ENCODE measurements at regions not wholly inside any gene's neighbourhood (a gene's known extent, or its start where the extent isn't known, plus 50 kb on each side); places are given as distances from the start of the nearest gene placed in this dataset.

DNA sequence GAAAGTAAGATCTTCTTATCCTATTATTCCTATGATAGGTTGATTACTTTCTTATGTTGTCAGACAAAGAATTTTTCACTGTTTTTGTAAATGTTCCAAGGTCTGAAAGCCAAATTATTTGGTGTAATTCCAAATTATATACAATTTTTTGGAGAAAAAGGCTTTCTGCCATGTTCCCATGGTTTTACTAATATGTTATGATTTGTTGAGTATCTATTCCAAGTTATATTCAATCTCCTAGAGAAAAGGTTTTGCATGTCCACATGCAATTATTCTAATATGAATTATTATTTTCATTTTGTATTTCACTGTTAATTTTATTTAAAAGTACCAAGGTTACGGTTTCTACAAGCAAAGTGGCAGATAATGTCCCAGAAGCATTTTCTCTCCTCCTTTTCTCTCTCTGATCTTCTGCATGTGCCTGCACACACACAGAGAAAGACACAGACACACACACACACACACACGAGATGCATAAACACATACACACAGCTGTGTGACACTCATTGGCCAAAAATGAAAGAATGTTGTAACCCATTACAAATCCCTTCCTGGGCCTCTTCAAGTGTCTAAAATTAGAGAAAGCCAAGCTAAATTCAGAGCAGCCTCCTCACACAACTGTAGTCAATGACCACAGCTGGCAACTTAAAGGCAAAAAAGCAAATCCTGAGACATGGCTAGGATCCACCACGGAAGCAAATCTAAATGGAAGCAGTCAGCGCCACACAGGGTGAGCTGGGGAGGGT is 621.0 kb downstream of the EFNB2 start:
- Histone ChIP-seq H4K5ac (ENCODE audit: insufficient read length, low read depth, low read length) (no peak overlapping the region), H2AK5ac (ENCODE audit: low read depth, low read length) (no peak overlapping the region), H3K36me3 (ENCODE audit: control insufficient read depth in 2 of 4, insufficient read depth in 4 of 4, low read length in 3 of 4) (no peaks in the 10 kb centered on the region), H3K4ac (replicated peaks; ENCODE audit: insufficient read length, low read depth, low read length) (no peak overlapping the region), H3K4me3 (ENCODE audit: extremely low read depth in 1 of 4, insufficient read depth in 2 of 4, low read depth in 3 of 4, low read length in 4 of 4) (no peak overlapping the region), H2BK20ac (ENCODE audit: low read length) (no peak overlapping the region), H3K23ac (ENCODE audit: insufficient read length) (no peak overlapping the region), H3K14ac (ENCODE audit: insufficient read length) (no peak overlapping the region), H3K79me1 (ENCODE audit: low read depth, low read length) (no peaks in the 10 kb centered on the region), H2BK12ac (ENCODE audit: low read depth, low read length) (no peak overlapping the region), H2AFZ (ENCODE audit: low read length) (no peak overlapping the region), H2BK5ac (ENCODE audit: low read depth, low read length) (no peak overlapping the region), H3K23me2 (ENCODE audit: low read depth, low read length) (no peaks in the 10 kb centered on the region), H3K18ac (ENCODE audit: extremely low read depth, low read length) (no peak overlapping the region), H4K20me1 (replicated peaks in 1 of 2; ENCODE audit: control insufficient read depth in 1 of 2, insufficient read depth in 2 of 2, low read length in 2 of 2) (no peaks in the 10 kb centered on the region), H2BK15ac (ENCODE audit: low read length) (no peak overlapping the region), H3K56ac (replicated peaks; ENCODE audit: insufficient read length, low read depth, low read length) (no peak overlapping the region), H3K4me1 (replicated peaks in 1 of 4; ENCODE audit: control insufficient read depth in 3 of 4, insufficient read depth in 4 of 4, low read length in 3 of 4) (peaks cover 0 to 3% (median 0%) of the 10 kb centered on the region in 4 experiments; a peak in 3 of 7 replicates), H3K27ac (ENCODE audit: low read depth, low read length) (no peak overlapping the region), H3K9ac (replicated peaks in 1 of 4; ENCODE audit: extremely low read depth in 1 of 4, low read depth in 3 of 4, low read length in 3 of 4) (no peak overlapping the region), H3K79me2 (ENCODE audit: control insufficient read depth in 1 of 2, insufficient read depth in 2 of 2, low read length in 2 of 2) (no peaks in the 10 kb centered on the region), H3K9me3 (ENCODE audit: insufficient read depth in 2 of 2, low read depth in 1 of 2, low read length in 1 of 2) (no peaks in the 10 kb centered on the region), H2BK120ac (replicated peaks; ENCODE audit: low read depth, low read length) (no peak overlapping the region), H3K27me3 (replicated peaks in 1 of 4; ENCODE audit: control insufficient read depth in 3 of 4, extremely low read depth in 1 of 4, insufficient read depth in 3 of 4, low read length in 3 of 4) (no peaks in the 10 kb centered on the region), H3K4me2 (ENCODE audit: insufficient read depth in 1 of 2, low read depth in 2 of 2, low read length in 2 of 2) (no peak overlapping the region), H4K8ac (ENCODE audit: extremely low read depth, insufficient read depth, low read length) (no peak overlapping the region), H4K91ac (replicated peaks; ENCODE audit: insufficient read length, low read length) (no peak overlapping the region)
- ChIA-PET CTCF (ENCODE audit: partially characterized antibody) (interaction anchor here (0.6 kb wide), 2 partner anchors 24 to 144 kb away, joined by 3 read pairs; no protein-coding TSS in a partner anchor), POLR2A (ENCODE audit: partially characterized antibody) (no interaction called here)
- 89% methylated on average over 4 of the region's 4 CpGs; no CpG with 5 or more reads in 1 of the 2 experiments for WGBS, 2 experiments (ENCODE audit: extremely low coverage in 1 of 2, insufficient coverage in 1 of 2, insufficient read length in 1 of 2, insufficient replicate concordance in 2 of 2, low coverage in 1 of 2, low lambda C conversion rate in 2 of 2, missing lambda C conversion rate in 1 of 2)
- no peak for FAIRE-seq
- no peak for DNase-seq (ENCODE audit: low read depth in 1 of 2, low spot score in 2 of 2)
- TF ChIP-seq RAD21 (IDR thresholded peaks at IDR 0.05 in 1 of 2, conservative IDR thresholded peaks at IDR 0.05 in 1 of 2; ENCODE audit: low read depth in 2 of 2, low read length in 2 of 2) (no peak), CBX8 (IDR thresholded peaks at IDR 0.05; ENCODE audit: borderline replicate concordance, low read depth, low read length) (no peak), TBP (IDR thresholded peaks at IDR 0.05; ENCODE audit: low read depth, low read length) (no peak), RBBP5 (IDR thresholded peaks at IDR 0.05; ENCODE audit: borderline replicate concordance, low read depth, low read length) (no peak), CREB1 (IDR thresholded peaks at IDR 0.05) (no peak), HDAC6 (IDR thresholded peaks at IDR 0.05; ENCODE audit: low read depth, low read length) (no peak), POLR2A (IDR thresholded peaks at IDR 0.05; ENCODE audit: control extremely low read depth in 1 of 2, low read depth in 2 of 2, low read length in 2 of 2) (no peak), TCF12 (IDR thresholded peaks at IDR 0.05; ENCODE audit: low read depth, low read length) (no peak), TAF1 (IDR thresholded peaks at IDR 0.05; ENCODE audit: low read depth, low read length) (no peak)
- TF ChIP-seq, protein P1, sequence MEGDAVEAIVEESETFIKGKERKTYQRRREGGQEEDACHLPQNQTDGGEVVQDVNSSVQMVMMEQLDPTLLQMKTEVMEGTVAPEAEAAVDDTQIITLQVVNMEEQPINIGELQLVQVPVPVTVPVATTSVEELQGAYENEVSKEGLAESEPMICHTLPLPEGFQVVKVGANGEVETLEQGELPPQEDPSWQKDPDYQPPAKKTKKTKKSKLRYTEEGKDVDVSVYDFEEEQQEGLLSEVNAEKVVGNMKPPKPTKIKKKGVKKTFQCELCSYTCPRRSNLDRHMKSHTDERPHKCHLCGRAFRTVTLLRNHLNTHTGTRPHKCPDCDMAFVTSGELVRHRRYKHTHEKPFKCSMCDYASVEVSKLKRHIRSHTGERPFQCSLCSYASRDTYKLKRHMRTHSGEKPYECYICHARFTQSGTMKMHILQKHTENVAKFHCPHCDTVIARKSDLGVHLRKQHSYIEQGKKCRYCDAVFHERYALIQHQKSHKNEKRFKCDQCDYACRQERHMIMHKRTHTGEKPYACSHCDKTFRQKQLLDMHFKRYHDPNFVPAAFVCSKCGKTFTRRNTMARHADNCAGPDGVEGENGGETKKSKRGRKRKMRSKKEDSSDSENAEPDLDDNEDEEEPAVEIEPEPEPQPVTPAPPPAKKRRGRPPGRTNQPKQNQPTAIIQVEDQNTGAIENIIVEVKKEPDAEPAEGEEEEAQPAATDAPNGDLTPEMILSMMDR (IDR thresholded peaks at IDR 0.05; ENCODE audit: control extremely low read depth in 1 of 3, insufficient read depth in 1 of 3, low read depth in 1 of 3, low read length in 3 of 3) = no peak
- TF ChIP-seq, protein P2, sequence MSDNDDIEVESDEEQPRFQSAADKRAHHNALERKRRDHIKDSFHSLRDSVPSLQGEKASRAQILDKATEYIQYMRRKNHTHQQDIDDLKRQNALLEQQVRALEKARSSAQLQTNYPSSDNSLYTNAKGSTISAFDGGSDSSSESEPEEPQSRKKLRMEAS (IDR thresholded peaks at IDR 0.05) = no peak
